ENCODE measurements at regions not wholly inside any gene's neighbourhood (a gene's known extent, or its start where the extent isn't known, plus 50 kb on each side); places are given as distances from the start of the nearest gene placed in this dataset.

DNA sequence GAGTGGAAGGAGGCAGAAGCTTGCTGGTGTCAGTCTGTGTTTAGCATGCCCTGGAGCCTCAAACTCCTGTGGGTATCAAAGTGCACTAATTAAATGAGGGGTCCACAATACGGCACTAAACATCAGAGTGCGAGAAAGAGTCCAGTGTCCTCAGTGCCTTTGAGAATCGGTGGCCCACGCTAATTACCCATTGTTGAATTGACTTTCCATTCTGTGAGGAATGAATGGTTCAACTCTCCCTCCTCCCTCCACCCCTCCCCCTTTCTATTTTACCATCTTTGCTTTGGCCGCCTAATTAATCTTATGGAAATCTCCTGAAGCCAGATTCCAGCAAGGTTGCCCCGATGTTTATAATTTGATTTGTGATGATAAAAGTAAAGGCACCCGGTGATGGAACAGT is 217.8 kb downstream of the TFEC start:
- no peak for TF ChIP-seq POLR2A (IDR thresholded peaks at IDR 0.05)
- TF ChIP-seq, protein P1, sequence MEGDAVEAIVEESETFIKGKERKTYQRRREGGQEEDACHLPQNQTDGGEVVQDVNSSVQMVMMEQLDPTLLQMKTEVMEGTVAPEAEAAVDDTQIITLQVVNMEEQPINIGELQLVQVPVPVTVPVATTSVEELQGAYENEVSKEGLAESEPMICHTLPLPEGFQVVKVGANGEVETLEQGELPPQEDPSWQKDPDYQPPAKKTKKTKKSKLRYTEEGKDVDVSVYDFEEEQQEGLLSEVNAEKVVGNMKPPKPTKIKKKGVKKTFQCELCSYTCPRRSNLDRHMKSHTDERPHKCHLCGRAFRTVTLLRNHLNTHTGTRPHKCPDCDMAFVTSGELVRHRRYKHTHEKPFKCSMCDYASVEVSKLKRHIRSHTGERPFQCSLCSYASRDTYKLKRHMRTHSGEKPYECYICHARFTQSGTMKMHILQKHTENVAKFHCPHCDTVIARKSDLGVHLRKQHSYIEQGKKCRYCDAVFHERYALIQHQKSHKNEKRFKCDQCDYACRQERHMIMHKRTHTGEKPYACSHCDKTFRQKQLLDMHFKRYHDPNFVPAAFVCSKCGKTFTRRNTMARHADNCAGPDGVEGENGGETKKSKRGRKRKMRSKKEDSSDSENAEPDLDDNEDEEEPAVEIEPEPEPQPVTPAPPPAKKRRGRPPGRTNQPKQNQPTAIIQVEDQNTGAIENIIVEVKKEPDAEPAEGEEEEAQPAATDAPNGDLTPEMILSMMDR (IDR thresholded peaks at IDR 0.05) = no peak

All from right lobe of liver (tissue), 4 donors.